ENCODE measurements at regions not wholly inside any gene's neighbourhood (a gene's known extent, or its start where the extent isn't known, plus 50 kb on each side); places are given as distances from the start of the nearest gene placed in this dataset.

GRCh38 chr12:111203446-111203845, 165.4 kb downstream of the PHETA1 start:
- ChIA-PET CTCF (no interaction called here), RAD21 (ENCODE audit: unreplicated experiment) (no interaction called here), SMC1A (ENCODE audit: uncharacterized antibody, unreplicated experiment) (no interaction called here), POLR2A (no interaction called here)
- H3K4me2 ChIP-seq (ENCODE audit: control insufficient read depth, insufficient read depth), result no peak overlapping the region
- TF ChIP-seq DPF2 (IDR thresholded peaks at IDR 0.05), result no peak
- TF ChIP-seq HDAC6 (IDR thresholded peaks at IDR 0.05; ENCODE audit: unreplicated experiment), result no peak
- TF ChIP-seq NKRF (conservative IDR thresholded peaks at IDR 0.05), result no peak
- TF ChIP-seq FOS (IDR thresholded peaks at IDR 0.05; ENCODE audit: borderline replicate concordance, extremely low read depth, insufficient read length), result no peak
- no peak for TF ChIP-seq YBX1 (IDR thresholded peaks at IDR 0.05)
- TF ChIP-seq SMAD5 (IDR thresholded peaks at IDR 0.05; ENCODE audit: low read depth), result no peak
- no peak for TF ChIP-seq TCF12 (IDR thresholded peaks at IDR 0.05; ENCODE audit: low read depth, low read length)
- no peak for TF ChIP-seq NR2C1 (IDR thresholded peaks at IDR 0.05)
- no peak for TF ChIP-seq ZSCAN29 (IDR thresholded peaks at IDR 0.05)
- no peak for TF ChIP-seq IKZF1 (conservative IDR thresholded peaks at IDR 0.05)
- no peak for TF ChIP-seq SUZ12 (IDR thresholded peaks at IDR 0.05; ENCODE audit: unreplicated experiment)
- TF ChIP-seq HDGF (IDR thresholded peaks at IDR 0.05), result no peak
- no peak for TF ChIP-seq STAT1 (conservative IDR thresholded peaks at IDR 0.05)
- no peak for TF ChIP-seq ZNF207 (IDR thresholded peaks at IDR 0.05; ENCODE audit: borderline replicate concordance)
- TF ChIP-seq ZNF274 (IDR thresholded peaks at IDR 0.05; ENCODE audit: insufficient read depth, insufficient read length), result no peak
- no peak for TF ChIP-seq RFX5 (IDR thresholded peaks at IDR 0.05; ENCODE audit: low read depth, low read length)
- no peak for TF ChIP-seq NFYB (IDR thresholded peaks at IDR 0.05; ENCODE audit: insufficient read depth, low read depth, low read length)
- no peak overlapping the region for H2AFZ ChIP-seq (ENCODE audit: control insufficient read depth, low read depth, low read length)
- FAIRE-seq, result no peak
- no peak overlapping the region for H3K9ac ChIP-seq (ENCODE audit: control insufficient read depth, insufficient read depth, low read length)
- no peak for ATAC-seq
- H3K27ac ChIP-seq (ENCODE audit: control insufficient read depth, insufficient read depth), result no peak overlapping the region
- no peaks in the 10 kb centered on the region for H3K4me1 ChIP-seq (ENCODE audit: control insufficient read depth, insufficient read depth, low read length)
- no peak for DNase-seq (ENCODE audit: low read depth, low spot score)
- H3K79me2 ChIP-seq (ENCODE audit: control insufficient read depth, insufficient read depth, low read length), result no peaks in the 10 kb centered on the region
- H4K20me1 ChIP-seq (ENCODE audit: control insufficient read depth, insufficient read depth), result no peaks in the 10 kb centered on the region
- H3K9me3 ChIP-seq (replicated peaks; ENCODE audit: control insufficient read depth, insufficient read depth, low read length), result no peaks in the 10 kb centered on the region
- BruUV-seq (replicated peaks), result no TSS peak
- in situ Hi-C loops (cut with MboI) (no loop called here), intact Hi-C loops (cut with micrococcal nuclease; ENCODE audit: unreplicated experiment) (no loop called here)
- peaks cover 0 to 2% of the 10 kb centered on the region in 2 experiments; a peak in 1 of 4 replicates for H3K27me3 ChIP-seq (replicated peaks in 1 of 2; ENCODE audit: control insufficient read depth in 2 of 2, insufficient read depth in 2 of 2, low read length in 1 of 2)
- H3K36me3 ChIP-seq (ENCODE audit: control insufficient read depth in 2 of 2, insufficient read depth in 2 of 2, low read length in 1 of 2), result no peaks in the 10 kb centered on the region
- WGBS (ENCODE audit: insufficient coverage, insufficient replicate concordance, low lambda C conversion rate, missing lambda C conversion rate), result 33% methylated on average over 4 of the region's 4 CpGs
- H3K4me3 ChIP-seq, result no peak overlapping the region
